Raji (cell line): ENCODE measurements at regions not wholly inside any gene's neighbourhood (a gene's known extent, or its start where the extent isn't known, plus 50 kb on each side); places are given as distances from the start of the nearest gene placed in this dataset.

Source experiments
- POLR2A ChIP-seq: IDR thresholded peaks from 2 replicates; pipeline ENCODE4 v1.6.1; 2011; ENCODE audit warnings: low read depth, low read length, control low read depth; ENCODE audit not compliant: insufficient read depth

DNA sequence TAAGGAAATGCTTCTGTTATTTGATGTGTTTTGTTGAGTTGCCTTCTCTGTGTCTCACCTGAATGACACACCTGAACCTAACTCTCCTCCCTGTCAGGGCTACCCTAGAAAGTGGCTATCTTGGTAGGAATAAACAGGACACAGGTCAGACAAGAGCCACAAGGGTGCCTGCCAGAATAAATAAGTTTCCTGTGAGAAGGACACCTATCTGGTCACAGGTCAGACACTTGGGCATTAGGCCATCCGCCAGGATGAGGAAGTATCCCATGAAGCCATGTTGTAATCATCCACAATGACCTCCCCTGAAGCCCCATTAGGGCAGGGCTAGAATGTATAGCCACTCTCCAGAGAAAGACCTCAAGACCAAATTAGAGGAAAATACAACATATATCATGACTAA is 318.8 kb downstream of the ZNF674 start:
- no peak for TF ChIP-seq POLR2A

GRCh38 chrX:46220822-46221221 is 324.4 kb downstream of the ZNF674 start:
- no peak for TF ChIP-seq POLR2A

GRCh38 chrX:46218373-46218772 is 326.8 kb downstream of the ZNF674 start:
- no peak for TF ChIP-seq POLR2A

DNA sequence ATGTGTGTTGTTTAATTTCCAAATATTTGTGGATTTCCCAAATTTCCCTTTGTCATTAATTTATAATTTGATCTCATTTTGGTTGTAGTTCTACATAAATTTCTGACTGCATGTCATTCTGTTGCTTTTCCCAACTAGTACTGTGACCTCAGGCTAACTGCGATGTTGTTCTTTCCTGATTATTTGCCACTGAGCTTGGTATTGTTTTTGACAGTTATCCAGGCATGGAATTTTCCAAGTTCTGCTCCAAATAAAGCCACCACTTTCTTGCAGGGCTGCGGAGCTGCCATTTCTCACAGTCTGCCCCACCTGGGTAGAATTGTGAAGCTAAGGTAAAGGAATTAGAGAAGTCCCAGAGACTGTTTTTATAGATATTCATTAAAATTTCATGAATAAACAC is 328.8 kb downstream of the ZNF674 start:
- no peak for TF ChIP-seq POLR2A

DNA sequence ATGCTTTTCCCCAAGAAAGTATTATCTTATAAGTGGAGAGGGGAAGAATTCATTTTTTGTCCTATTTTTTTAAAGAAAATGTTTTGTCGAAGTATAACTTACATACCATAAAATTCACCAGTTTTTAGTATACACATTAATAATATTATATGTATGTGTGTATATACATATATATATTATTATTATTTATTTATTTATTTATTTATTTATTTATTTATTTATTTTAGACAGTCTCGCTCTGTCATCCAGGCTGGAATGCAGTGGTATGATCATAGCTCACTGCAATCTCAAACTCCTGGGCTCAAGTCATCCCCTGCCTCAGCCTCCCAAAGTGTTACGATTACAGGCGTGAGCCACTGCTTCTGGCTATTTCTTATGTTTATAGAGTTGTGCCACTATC is 334.1 kb downstream of the ZNF674 start:
- no peak for TF ChIP-seq POLR2A

GRCh38 chrX:46209768-46210167 is 335.5 kb downstream of the ZNF674 start:
- no peak for TF ChIP-seq POLR2A

DNA sequence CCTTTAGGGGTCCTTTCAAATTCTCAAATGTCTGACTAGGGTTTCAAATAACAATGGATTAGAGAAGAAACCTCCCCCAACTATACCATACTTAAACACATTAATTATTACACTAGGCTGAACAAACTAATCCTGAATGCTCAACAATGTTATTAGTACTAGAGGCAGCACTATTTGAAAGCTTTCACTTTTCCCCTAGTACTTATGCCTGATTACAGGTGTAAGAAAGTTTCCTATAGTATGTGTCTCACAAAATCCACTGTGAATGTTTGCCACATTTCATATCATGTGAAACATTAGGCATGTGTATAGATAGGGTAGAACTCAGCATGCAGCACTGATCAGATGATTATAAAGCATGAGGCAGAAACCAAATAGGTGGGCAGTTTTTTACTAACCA is 336.2 kb downstream of the ZNF674 start:
- no peak for TF ChIP-seq POLR2A

DNA sequence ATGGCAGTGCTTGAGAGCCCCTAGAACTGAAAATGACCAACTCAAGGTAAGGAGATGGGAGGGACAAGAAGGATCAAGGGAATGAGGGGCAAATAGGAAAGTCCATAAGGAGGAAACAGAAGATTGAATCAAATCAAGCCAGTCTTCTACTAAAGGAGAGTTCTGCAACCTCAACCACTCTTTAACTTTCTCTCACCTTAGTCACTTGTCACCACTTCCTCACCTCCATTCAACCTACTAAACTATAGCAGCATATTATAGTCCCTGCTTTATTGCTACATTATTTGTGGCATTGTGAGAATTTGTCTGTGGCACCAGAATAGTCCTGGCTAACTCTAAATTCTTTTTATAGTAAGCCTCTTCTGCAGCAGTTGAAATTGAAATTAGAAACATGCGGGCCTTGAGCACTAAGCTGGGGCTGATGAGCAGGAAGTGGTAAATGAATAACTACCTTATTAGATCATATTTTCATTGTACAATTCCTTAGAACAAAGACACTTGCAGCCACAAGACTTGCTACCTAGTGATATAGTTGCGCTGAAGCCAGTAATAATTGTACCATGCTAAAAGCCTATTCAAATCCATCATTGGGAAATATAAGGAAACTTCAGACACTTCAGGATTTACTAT is 336.9 kb downstream of the ZNF674 start:
- TF ChIP-seq POLR2A, result no peak

GRCh38 chrX:46204721-46205422 is 340.3 kb downstream of the ZNF674 start:
- TF ChIP-seq POLR2A, result no peak

DNA sequence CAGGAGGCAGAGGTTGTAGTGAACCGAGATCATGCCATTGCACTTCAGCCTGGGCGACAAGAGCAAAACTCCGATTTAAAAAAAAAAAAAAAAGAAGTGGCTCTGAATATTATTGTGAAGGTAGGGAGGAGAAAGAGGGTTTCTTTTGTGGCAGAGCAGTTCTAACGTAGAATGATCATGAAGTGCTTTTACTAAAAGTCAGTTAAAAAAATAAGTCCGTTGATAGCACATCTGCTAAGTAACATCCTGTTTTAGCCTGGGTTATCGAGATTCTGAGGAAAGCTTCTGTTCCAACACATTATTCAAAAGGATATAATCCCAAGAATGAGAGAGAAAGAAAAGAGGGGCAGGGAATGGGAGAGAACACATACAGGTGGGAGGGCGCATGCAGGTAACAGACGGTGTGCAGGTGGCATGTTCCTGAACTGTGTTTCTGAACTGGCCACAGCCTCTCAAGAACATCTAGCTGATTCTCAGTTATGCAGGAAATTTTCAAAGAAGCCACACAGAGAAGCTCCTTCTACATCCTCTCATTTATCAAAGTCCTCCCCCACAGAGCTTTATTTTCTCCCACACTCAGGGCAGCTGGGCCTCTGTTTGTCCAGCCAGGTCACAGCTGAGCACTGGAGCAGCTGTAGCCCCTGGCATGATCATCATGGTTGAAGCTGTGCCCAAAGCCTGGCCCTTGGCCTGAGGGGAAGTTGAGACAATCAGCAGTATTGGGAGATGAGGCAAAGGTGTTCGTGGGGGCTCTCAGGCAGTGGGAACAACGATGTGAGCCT is 342.3 kb downstream of the ZNF674 start:
- TF ChIP-seq POLR2A, result no peak

GRCh38 chrX:46200413-46200812 is 344.8 kb downstream of the ZNF674 start:
- TF ChIP-seq POLR2A, result no peak

DNA sequence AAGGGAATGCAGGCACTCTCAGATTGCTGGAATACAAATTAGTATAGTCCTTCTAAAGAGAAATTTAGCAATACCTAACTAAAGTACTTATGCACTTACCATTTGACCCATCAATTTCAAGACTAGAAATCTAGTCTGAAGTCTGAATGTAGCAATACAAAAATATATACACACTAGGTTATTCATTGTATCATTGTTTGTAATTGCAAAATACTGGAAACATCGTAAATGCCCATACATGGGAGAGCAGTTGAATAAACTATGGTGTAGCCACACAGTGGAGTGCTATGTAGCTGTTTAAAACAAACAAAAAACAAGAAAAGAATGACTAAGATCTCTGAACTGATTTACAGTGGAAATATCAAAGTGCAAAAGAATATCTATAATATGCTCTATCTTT is 346.4 kb downstream of the ZNF674 start:
- TF ChIP-seq POLR2A, result no peak

- no peak for TF ChIP-seq POLR2A
Observed at GRCh38 chrX:46185923-46186810, 359.1 kb downstream of the ZNF674 start.

GRCh38 chrX:46184749-46185148 is 360.5 kb downstream of the ZNF674 start:
- no peak for TF ChIP-seq POLR2A

- TF ChIP-seq POLR2A, result no peak
Observed at GRCh38 chrX:46180258-46180687, 364.9 kb downstream of the ZNF674 start.
